LNCAP (cell line): ENCODE measurements at regions not wholly inside any gene's neighbourhood (a gene's known extent, or its start where the extent isn't known, plus 50 kb on each side); places are given as distances from the start of the nearest gene placed in this dataset.

Source experiments
- TF ChIP-seq, protein P1 (sequence below): fragments of 450-650 bp; IDR thresholded peaks from 2 replicates; pipeline ENCODE4 v1.5.1; 2017; ENCODE audit warnings: mild to moderate bottlenecking

DNA sequence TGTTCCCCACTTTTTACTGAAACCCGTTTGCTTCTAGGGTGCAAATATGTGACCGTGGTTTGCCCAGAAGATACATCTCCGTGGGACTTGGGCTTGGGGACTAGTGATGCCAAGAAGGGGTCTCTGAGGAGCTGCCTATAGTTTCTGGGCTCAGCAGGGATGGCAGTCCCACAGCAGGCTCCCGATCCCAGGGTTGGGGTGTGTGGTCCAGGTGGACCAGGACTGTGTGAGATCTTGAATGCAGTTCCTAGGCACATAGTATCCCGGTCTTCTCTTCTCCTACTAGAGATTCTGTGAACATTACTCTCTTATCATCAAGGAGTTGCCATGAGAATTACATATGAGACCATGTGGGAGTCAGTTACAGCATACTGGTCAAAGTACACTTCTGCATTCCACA lies 435.8 kb upstream of the SPRED2 start:
- TF ChIP-seq, protein P1, sequence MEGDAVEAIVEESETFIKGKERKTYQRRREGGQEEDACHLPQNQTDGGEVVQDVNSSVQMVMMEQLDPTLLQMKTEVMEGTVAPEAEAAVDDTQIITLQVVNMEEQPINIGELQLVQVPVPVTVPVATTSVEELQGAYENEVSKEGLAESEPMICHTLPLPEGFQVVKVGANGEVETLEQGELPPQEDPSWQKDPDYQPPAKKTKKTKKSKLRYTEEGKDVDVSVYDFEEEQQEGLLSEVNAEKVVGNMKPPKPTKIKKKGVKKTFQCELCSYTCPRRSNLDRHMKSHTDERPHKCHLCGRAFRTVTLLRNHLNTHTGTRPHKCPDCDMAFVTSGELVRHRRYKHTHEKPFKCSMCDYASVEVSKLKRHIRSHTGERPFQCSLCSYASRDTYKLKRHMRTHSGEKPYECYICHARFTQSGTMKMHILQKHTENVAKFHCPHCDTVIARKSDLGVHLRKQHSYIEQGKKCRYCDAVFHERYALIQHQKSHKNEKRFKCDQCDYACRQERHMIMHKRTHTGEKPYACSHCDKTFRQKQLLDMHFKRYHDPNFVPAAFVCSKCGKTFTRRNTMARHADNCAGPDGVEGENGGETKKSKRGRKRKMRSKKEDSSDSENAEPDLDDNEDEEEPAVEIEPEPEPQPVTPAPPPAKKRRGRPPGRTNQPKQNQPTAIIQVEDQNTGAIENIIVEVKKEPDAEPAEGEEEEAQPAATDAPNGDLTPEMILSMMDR, result no peak

DNA sequence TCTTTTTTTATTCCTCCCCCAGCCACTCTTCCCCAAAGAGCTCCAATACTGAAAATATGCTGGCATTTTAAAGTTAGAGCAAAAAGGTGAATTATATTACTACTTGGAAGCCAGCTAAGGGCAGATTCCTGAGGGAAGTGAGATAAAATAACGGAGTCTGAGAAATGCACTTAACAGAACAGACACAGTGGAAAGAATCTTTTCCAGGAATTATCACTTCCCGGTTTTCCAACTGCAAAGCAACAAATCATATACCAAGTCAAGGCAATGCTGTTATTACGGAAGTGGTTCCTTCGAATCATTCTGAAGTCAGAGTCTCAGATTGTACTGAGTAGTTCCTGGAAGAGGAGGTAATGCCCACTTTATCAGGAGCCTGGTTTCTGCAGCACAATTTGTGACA lies 435.0 kb upstream of the SPRED2 start:
- TF ChIP-seq, protein P1, result no peak

GRCh38 chr2:65866148-65866547 lies 433.7 kb upstream of the SPRED2 start:
- TF ChIP-seq, protein P1, result no peak

DNA sequence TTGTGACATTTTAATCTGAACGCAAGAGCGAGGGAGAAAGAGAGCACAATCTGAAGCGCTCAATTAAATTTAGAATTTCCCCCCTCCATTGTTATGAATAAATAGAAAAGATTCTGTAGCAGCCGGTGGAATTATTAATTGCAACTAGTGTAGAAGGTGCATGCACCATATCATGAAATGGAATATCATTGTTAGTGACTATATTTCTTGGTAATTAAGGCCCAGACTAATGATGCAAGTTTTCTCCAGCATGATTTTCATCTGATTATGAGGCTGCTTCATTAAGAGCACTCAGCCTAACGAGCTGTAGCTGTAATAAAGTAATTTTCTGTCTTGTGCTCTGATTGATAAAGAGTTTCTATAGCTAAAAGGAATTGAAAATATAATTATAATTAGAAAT lies 432.2 kb upstream of the SPRED2 start:
- TF ChIP-seq, protein P1, result no peak

- TF ChIP-seq, protein P1, result no peak
Observed at GRCh38 chr2:65863713-65864112, 431.3 kb upstream of the SPRED2 start.

DNA sequence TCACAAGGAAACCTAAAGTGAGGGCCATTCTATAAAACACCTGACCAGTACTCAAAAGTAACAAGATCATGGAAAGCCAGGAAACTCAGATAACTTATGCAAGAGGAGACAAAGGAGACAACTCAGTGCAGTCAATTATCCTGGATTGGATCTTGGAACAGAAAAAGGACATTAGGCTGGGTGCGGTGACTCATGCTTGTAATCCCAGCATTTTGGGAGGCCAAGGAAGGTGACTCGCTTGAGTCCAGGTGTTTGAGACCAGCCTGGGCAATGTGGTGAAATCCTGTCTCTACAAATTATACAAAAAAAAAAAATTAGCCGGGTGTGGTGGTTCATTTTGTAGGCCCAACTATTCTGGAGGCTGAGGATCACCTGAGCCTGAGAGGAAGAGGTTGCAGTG lies 424.5 kb upstream of the SPRED2 start:
- TF ChIP-seq, protein P1, result no peak

GRCh38 chr2:65856423-65856822 lies 424.0 kb upstream of the SPRED2 start:
- TF ChIP-seq, protein P1, result no peak

DNA sequence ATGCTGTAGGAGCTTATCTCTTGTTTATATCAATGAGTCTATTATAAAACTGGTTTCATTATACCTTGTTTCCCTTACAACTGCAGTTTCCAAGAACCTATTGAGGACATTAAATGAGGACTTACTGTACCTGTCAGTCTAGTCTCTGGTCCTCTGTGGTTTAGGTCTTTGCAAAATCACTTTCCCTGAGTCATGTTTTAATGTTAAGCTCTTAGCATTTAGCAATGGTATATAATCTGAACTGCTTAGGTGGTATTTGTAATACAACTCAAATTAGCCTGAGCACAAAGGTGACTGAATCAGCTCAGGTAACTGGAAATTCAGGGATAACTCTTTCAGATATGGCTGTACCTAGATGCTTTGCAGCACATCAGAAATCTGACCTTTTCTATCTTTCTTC lies 418.3 kb upstream of the SPRED2 start:
- TF ChIP-seq, protein P1, result no peak
